Thoracic aorta (tissue), 2 donors: ENCODE measurements at regions not wholly inside any gene's neighbourhood (a gene's known extent, or its start where the extent isn't known, plus 50 kb on each side); places are given as distances from the start of the nearest gene placed in this dataset.

ENCODE experiments used
- ATAC-seq: fragments of 150-250 bp; one replicate; pipeline ENCODE4 v1.8.0; 2017; ENCODE audit warnings: low read depth; ENCODE audit not compliant: insufficient number of reproducible peaks, low FRiP score
- DNase-seq: peaks from one replicate; pipeline ENCODE4 v3.0.0-alpha.2; 2020; ENCODE audit warnings: low spot score
- H3K27ac ChIP-seq, 2 donors: fragments of 200-600 bp; sonication (generic); 1 replicate in 1 of 2; 2 replicates in 1 of 2; pipeline ENCODE4 v1.5.1; 2016; ENCODE audit warnings: mild to moderate bottlenecking in 2 of 2, moderate library complexity in 2 of 2
- H3K27me3 ChIP-seq: fragments of 200-600 bp; sonication (generic); replicated peaks from 2 replicates; pipeline ENCODE4 v1.6.0; 2016; ENCODE audit warnings: mild to moderate bottlenecking; ENCODE audit not compliant: insufficient read depth
- H3K36me3 ChIP-seq: fragments of 200-600 bp; sonication (generic); one replicate; pipeline ENCODE4 v1.5.1; 2016
- H3K4me1 ChIP-seq, 2 donors: fragments of 200-600 bp; sonication (generic); 1 replicate in 1 of 2; 2 replicates in 1 of 2; pipeline versions ENCODE4 v1.5.1 to v1.6.0; 2016; ENCODE audit warnings: low read depth in 2 of 2, mild to moderate bottlenecking in 1 of 2; ENCODE audit not compliant: control insufficient read depth in 1 of 2
- H3K4me3 ChIP-seq: fragments of 200-600 bp; sonication (generic); 2 replicates; pipeline ENCODE4 v1.5.1; 2016; ENCODE audit warnings: mild to moderate bottlenecking
- H3K9me3 ChIP-seq: fragments of 200-600 bp; sonication (generic); 2 replicates; pipeline ENCODE4 v1.5.1; 2016
- TF ChIP-seq, protein P1 (sequence below): fragments of 200-600 bp; sonication (generic); IDR thresholded peaks from one replicate; pipeline ENCODE4 v1.5.1; 2019; ENCODE audit warnings: antibody characterized with exemption

DNA sequence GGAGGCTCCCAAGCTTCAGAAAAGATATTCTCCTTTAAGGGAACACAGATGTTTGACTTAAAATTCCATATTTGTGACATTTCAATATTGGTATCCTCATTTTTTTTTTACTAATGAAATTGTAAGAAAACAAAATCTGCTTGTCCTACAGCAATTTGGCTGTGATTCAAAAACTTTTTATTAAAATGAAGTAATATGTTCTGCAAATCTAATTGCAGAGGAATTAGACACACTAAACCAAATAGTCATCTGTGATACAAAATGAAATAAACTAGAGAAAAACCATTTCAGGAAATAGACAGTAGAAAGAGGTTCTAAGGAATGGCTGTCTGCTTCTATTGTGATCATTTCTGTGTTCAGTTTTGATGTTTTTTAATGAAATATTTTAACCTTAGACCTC is 50.1 kb upstream of the HIF1A start:
- H3K4me1 ChIP-seq = peaks cover 0 to 7% of the 10 kb centered on the region in 2 donors
- ATAC-seq = no peak
- H3K36me3 ChIP-seq = no peaks in the 10 kb centered on the region
- DNase-seq = no peak
- no peaks in the 10 kb centered on the region for H3K9me3 ChIP-seq
- TF ChIP-seq, protein P1, sequence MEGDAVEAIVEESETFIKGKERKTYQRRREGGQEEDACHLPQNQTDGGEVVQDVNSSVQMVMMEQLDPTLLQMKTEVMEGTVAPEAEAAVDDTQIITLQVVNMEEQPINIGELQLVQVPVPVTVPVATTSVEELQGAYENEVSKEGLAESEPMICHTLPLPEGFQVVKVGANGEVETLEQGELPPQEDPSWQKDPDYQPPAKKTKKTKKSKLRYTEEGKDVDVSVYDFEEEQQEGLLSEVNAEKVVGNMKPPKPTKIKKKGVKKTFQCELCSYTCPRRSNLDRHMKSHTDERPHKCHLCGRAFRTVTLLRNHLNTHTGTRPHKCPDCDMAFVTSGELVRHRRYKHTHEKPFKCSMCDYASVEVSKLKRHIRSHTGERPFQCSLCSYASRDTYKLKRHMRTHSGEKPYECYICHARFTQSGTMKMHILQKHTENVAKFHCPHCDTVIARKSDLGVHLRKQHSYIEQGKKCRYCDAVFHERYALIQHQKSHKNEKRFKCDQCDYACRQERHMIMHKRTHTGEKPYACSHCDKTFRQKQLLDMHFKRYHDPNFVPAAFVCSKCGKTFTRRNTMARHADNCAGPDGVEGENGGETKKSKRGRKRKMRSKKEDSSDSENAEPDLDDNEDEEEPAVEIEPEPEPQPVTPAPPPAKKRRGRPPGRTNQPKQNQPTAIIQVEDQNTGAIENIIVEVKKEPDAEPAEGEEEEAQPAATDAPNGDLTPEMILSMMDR = no peak
- no peak overlapping the region for H3K27ac ChIP-seq
- no peaks in the 10 kb centered on the region for H3K27me3 ChIP-seq
- no peak overlapping the region for H3K4me3 ChIP-seq
